ENCODE measurements at regions not wholly inside any gene's neighbourhood (a gene's known extent, or its start where the extent isn't known, plus 50 kb on each side); places are given as distances from the start of the nearest gene placed in this dataset.

GRCh38 chr5:159450417-159450816, 120.1 kb upstream of the IL12B start:
- DNase-seq (ENCODE audit: low spot score) (no peak), ATAC-seq (no peak)
- intact Hi-C loops (cut with DNase I): no loop called here

- intact Hi-C loops (cut with DNase I): no loop called here
- DNase-seq (ENCODE audit: low spot score) (no peak), ATAC-seq (peak; percentile 93)
Measured at GRCh38 chr5:159451197-159452052, 121.1 kb upstream of the IL12B start.

DNA sequence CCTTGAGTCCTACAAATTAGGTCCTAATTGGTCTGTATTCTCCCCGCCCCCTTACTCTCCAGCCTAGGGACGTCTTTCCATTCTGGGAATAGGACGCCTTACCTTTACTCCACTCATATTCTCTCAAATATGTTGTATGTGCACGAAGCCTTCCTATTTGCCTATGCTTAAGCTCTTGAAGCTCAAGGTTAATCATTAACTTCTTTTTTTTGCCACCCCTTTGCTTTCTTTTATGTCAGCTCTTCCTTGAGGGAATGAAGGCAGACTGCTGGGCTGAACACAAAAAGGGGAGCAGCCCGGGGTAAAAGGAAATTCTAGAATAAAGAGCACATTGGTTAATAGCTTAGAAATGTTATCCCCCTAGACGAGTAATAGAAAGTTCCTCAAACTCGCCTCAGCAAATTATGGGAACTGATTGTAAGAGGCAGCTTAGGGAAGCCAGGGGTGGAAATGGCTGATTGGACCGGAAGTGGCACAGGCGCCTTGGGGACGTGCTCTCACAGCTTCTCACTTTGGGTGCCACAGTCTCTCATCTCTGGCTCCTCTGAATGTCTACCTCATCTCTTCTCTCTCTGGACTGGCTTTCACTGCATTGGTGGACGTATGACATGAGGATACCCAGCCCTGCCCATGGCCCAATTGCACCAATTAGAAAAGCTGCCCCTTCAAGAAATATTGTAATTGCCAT, 122.3 kb upstream of the IL12B start:
- DNase-seq (ENCODE audit: low spot score): no peak
- no peak for ATAC-seq
- intact Hi-C loops (cut with DNase I): no loop called here

GRCh38 chr5:159453209-159453608, 122.9 kb upstream of the IL12B start:
- DNase-seq (ENCODE audit: low spot score) (no peak), ATAC-seq (no peak)
- intact Hi-C loops (cut with DNase I): no loop called here

- intact Hi-C loops (cut with DNase I): no loop called here
- no peak for ATAC-seq
Measured at GRCh38 chr5:159456261-159456660, 126.0 kb upstream of the IL12B start.

DNA sequence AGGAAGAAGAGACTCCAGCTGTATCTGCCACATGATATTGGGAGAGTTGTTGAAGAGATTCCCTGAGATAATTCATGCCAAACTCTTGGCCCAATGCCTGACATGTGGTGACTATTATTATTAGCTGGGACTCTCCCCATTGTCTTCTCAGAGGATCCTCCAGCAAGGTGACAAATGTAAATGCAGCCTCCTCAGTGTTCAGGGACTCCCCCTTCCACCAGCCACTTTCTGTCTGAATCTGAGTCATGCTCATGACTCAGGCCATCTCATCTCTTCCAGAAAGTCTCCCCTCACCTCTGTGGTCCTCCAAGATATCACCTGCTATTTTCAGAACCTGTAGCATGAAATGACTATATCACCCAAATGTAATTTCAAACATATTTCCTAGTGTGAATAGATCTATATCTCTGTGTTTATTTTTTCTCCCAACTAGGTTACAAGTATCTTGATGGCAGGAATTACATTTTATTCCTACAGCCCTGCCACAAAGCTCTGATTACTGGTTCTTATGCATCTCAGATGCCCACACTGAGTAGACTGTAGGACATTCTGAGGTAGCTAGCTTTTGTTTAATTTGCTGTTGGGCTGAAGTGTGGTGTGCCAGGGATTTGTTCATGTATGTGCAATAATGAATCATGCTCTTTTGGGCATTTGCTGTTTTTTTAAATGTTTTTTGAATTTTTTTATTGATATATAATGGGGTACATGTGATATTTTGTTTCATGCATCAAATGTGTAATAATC, 126.6 kb upstream of the IL12B start:
- intact Hi-C loops (cut with DNase I): no loop called here
- DNase-seq (ENCODE audit: low spot score) (no peak), ATAC-seq (no peak)

More at GRCh38 chr5:159456261-159456660, 126.0 kb upstream of the IL12B start:
- DNase-seq (ENCODE audit: low spot score): no peak

DNA sequence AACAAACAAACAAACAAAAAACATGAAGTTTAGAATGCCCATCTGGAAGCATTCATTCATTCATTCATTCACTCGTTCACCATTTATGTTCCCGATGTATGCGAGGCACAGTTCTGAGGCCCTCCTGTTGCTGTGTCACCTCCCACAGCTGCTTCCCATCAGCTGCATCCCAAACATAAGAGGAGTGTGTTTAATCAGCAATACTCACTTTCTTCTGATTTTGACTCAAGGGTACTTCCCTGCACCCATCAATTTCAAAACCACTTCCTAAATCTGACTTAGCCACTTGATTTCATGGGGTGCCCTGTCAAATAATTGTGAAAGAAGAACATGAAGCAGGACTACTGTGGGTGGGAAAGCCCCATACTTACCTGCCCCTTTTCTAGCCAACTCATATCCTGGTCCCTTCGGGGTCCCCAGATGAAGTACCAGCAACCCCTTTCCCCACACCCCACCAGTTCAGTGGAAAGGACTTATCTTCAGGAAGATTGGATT, 128.0 kb upstream of the IL12B start:
- DNase-seq (ENCODE audit: low spot score): no peak
- no peak for ATAC-seq
- intact Hi-C loops (cut with DNase I): no loop called here

GRCh38 chr5:159459132-159459627, 128.9 kb upstream of the IL12B start:
- ATAC-seq (no peak), DNase-seq (ENCODE audit: low spot score) (no peak)
- intact Hi-C loops (cut with DNase I): no loop called here

DNA sequence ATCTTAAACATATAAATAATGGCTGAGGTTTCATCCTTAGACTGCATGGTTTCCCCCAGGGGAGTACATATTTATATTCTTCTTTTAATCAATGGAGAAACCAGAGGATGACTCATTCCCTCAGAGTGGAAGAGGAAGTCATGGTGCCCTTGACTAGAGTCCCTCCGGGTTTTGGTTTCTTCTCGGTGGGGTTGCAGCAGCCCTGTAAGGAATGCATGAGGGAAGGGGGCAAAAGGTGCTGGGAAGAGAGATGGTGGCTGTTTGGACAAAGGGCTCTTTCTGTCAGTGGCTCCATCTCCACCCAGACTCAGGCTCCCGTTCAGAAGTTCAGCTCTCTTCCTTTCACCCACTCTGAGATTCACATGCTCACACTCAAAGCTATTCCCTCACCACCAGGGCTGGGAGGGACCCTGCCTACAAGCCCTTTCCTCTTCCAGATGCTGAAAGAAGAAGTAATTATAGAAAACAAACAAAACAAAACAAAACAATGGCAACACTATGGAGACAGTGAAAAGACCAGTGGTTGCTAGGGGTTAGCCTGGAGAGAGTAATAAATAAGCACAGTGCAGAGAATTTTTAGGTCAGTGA, 129.8 kb upstream of the IL12B start:
- ATAC-seq (no peak), DNase-seq (ENCODE audit: low spot score) (no peak)
- intact Hi-C loops (cut with DNase I): no loop called here

- intact Hi-C loops (cut with DNase I): no loop called here
- ATAC-seq: no peak
Measured at GRCh38 chr5:159463590-159464321, 133.5 kb upstream of the IL12B start.

GRCh38 chr5:159465604-159466003, 135.3 kb upstream of the IL12B start:
- no peak for ATAC-seq
- intact Hi-C loops (cut with DNase I): loop anchor here (1.0 kb wide), 1 partner anchor 35 kb away; no protein-coding TSS in a partner anchor
- no peak for DNase-seq (ENCODE audit: low spot score)

More at GRCh38 chr5:159463590-159464321, 133.5 kb upstream of the IL12B start:
- DNase-seq (ENCODE audit: low spot score): no peak

- no peak for DNase-seq (ENCODE audit: low spot score)
- intact Hi-C loops (cut with DNase I): no loop called here
- ATAC-seq: no peak
Measured at GRCh38 chr5:159467666-159468065, 137.4 kb upstream of the IL12B start.

DNA sequence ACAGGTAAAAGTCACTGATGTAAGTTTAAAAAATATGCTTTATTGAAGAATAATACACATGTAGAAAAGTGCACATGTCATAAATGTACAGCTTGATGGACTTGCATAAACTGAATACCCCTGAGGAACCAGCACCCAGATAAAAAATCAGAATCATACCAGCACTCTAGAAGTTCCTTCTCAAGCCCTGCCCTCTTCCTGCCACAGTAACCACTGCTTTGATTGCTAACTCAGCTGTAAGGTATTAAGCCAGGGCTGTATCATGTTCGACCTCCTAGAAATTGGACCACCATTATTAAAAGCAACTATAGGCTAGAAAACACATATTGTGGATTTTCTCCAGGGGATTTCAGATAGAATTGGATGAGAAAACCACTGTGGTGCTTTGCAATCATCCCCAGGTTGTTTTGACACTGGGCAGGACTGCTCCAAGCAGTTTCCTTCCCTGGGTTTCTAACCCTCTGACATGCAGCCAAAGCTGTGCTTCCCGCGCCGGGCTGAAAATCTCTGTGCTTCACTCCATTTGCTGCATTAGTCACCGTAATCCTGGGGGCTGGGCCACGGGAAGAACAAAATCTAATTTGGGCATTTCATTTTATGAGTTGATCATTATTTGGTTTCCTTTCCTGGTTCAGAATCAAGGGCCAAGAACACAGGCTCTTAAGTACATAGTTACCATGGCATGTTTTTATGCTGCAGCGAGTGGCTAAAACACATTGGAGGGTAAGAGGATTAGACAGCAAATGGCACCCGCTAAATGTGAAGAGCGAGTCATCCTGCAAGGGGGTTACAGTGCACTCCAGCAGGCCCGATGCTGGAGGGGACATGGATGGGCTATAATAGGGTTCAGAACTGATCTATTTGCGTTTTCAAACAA, 139.4 kb upstream of the IL12B start:
- DNase-seq (ENCODE audit: low spot score): no peak
- intact Hi-C loops (cut with DNase I): no loop called here
- ATAC-seq: no peak

- DNase-seq (ENCODE audit: low spot score) (no peak), ATAC-seq (peak; percentile 97)
- intact Hi-C loops (cut with DNase I): no loop called here
Measured at GRCh38 chr5:159471904-159472303, 141.6 kb upstream of the IL12B start.

GRCh38 chr5:159475026-159475425, 144.7 kb upstream of the IL12B start:
- intact Hi-C loops (cut with DNase I): no loop called here
- ATAC-seq (no peak), DNase-seq (ENCODE audit: low spot score) (no peak)

GRCh38 chr5:159478950-159479349, 148.7 kb upstream of the IL12B start:
- ATAC-seq: no peak
- intact Hi-C loops (cut with DNase I): no loop called here
- no peak for DNase-seq (ENCODE audit: low spot score)

DNA sequence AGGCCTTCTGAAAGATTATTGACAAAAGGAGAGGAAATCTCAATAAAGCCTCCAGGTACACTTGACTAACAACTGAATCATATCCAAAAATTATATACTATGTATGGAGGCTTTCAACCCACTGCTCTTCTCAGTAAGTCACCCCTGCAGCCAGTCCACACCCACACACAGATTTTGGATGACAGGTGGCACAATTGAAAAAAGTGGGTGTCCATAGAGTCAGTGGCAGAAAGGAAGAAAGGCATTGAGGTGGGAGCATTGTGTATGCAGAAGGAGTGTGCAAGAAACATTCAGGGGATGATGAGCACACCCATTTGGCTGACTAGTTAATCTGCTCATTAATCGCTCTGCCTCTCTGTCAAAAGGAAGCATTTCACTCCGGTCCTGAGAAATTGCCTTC, 150.6 kb upstream of the IL12B start:
- DNase-seq (ENCODE audit: low spot score): no peak
- no peak for ATAC-seq
- intact Hi-C loops (cut with DNase I): no loop called here
